Activated CD8-positive, alpha-beta memory T cell treated with anti-CD3 and anti-CD28 coated beads for 24 hours (primary cell): ENCODE measurements at regions not wholly inside any gene's neighbourhood (a gene's known extent, or its start where the extent isn't known, plus 50 kb on each side); places are given as distances from the start of the nearest gene placed in this dataset.

ENCODE experiments used
- DNase-seq: peaks from one replicate; pipeline ENCODE4 v3.0.0-alpha.2; 2020

DNA sequence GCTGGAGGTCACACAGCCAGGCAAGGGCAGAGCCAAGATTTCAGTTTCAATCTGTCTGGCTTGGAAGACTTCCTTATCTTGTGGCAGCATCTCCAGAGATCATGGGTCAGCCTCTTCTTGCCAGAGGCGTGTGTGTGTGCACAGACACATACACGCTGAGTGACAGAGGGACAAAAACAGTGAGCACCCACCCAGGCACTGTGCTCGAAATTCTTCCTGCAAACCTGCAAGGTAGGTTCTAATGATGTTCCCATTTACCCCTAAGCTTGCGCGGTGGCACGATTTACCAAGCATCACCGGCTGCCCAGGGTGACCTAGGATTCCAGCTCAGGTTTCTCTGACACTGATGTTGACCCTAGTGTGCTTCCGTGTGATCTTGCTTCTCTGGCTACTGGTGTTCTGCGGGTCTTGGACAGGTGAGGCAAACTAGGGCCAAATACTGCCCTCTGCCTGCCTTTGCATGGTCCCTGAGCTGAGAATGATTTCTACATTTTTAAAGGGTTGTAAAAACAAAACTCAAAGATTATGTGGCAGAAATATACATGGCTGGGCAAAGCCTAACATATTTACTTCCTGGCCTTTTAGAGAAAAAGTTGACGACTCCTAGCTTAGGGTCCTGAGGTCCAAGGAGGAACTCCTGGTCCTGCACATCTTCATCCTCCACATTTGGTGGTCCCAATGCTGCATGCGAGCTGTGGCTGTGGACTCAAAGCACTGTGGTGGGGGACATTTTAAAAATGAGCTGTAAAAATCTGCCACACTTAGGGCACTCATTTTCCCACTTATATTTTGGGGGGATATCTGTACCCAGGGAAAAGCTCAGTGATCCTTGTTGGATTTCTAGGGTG, 268.5 kb downstream of the RPS24 start:
- peak; percentile 51 for DNase-seq

DNA sequence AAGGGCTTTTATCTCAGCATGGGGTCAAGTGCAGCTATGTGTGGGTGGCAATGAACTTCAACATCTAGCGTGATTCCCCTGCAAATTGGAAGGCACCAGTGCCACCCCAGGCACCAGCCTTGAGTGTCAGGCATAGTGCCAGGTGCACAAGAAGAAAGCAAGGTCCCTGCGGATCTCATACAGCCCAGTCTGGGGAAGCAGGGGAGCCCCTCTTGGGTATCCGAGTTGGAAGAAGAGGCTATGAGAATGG, 269.0 kb downstream of the RPS24 start:
- DNase-seq: no peak

DNA sequence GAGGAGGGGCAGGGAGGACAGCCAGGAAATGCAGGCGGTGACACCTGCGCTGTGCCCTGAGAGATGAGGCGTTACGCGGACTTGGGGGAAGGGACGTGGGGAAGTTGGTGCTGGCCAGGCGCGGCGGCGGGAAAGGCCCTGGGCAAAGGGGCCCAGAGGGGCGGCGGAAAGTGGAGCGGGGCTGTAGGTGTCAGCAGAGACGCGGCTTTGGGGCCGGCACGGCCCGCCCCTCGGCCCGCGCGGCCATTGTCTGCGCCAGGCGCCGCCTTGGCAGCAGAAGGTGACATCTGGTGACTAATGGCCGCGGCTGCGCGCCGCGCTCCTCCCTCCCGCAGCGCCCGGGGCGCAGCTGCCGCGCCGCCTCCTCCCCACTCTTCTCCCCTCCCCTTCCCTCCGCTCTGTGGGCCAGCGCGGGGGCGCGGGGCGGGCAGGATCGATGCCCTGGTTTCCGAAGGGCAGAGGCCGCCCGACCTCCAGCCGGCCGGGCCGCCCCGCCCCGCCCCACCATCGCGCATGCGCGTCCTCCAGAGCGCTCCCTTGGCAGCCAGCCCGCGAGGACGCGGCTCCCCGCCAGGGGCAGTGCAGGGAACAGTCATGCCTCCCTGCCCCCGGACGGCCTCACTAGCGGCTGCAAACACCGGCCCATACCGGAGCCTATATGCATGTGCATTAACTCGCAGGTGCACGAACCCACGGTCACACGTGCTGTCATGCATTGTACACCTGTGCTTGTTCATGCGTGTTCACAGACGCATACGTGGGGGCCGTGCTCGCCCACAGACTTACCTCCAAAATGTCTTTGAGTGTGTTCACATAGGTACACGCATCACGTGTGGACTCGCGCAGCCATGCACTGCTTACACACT, 269.6 kb downstream of the RPS24 start:
- DNase-seq: peak; percentile 99

DNA sequence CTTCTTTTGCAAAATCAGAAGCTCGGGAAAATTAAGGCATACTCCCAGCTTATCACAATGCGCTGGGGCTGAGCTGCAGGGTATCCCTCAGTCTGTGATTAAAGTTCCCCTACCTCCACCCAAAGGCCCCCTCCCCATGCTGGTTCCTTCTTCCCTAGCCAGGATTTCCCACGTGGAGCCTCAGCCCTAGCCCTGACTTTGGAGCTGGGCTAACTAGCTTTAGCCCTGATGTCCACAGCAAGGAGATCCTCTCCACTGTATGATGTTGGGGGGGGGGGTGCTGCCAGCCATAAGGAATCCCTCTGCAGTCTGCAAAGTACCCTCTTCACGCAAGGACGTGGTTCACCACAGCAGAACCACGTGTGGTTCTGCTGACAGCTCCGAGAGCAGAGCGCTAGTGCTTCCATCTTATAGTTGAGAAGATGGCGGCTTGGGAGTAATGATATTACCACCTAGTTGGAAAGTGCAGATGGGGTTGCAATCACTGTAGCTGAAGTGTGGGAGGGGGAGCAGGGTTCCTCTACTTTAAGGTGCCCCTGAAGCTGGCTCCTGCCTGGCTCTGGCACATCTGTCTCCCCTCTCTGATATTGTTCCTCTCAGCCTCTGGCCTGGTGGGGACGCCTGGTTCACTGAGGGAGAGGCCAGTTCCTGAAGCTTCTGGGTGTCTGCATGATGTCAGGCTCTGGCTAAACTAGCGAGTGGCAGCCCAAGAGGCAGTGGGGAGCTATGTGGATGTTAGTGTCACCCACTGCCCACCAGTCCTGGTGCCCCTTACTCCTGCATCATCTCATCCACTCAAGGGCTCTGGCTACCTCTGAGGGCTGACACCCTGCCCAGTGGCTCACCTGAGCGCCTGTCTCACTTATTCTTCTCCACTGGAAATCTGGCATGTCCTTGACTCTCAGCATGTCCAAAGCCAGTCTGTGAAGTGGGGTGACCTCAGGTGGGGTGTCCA, 270.7 kb downstream of the RPS24 start:
- peak; percentile 54 for DNase-seq

GRCh38 chr10:78305311-78305710, 271.6 kb downstream of the RPS24 start:
- peak; percentile 35 for DNase-seq

- DNase-seq: peak; percentile 45
Measured at GRCh38 chr10:78306358-78306757, 272.7 kb downstream of the RPS24 start.

GRCh38 chr10:78307576-78307975, 273.9 kb downstream of the RPS24 start:
- DNase-seq: peak; percentile 21

- DNase-seq: peak; percentile 4
Measured at GRCh38 chr10:78309536-78310237, 276.0 kb downstream of the RPS24 start.

GRCh38 chr10:78310481-78311080, 276.9 kb downstream of the RPS24 start:
- peak; percentile 32 for DNase-seq

- DNase-seq: peak; percentile 28
Measured at GRCh38 chr10:78312197-78313047, 278.8 kb downstream of the RPS24 start.

DNA sequence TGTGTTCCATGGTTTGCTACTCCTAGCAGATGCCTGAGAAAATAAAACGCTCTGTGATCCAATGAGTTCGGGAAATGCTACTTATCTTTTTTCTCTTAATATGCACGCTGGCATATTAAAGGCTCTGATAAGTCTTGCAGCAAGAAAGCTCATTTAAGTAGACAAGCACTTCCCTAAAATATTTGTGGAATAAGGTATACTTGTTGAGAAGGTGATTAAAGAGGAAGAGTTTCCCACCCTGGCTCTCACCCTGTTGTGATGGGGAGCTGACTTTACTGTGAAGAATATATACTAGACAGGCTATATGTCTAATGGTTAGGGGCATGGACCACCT, 279.4 kb downstream of the RPS24 start:
- no peak for DNase-seq

- DNase-seq: peak; percentile 19
Measured at GRCh38 chr10:78313636-78314035, 280.0 kb downstream of the RPS24 start.

DNA sequence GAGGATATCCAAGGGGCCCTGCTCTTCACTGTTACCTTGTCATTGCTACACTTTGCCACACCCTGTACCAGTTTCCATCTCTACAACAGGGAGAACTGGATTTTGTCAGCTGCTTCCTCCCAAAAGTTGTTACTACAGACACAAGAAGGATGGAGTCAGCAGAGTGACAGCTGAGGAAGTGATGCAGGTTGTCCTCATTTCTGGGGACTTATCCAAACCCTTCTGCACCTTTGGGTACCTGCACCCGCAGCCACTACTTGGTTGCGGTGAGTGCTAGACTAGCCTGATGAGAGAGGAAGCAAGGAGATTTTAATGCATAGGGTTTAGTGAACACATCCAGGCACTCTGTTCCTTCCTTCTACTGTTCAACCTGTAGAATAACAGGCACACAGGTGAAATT, 281.0 kb downstream of the RPS24 start:
- DNase-seq: peak; percentile 17

GRCh38 chr10:78316451-78316931, 282.8 kb downstream of the RPS24 start:
- peak; percentile 11 for DNase-seq

- DNase-seq: peak; percentile 19
Measured at GRCh38 chr10:78318305-78318704, 284.6 kb downstream of the RPS24 start.

GRCh38 chr10:78319371-78319770, 285.7 kb downstream of the RPS24 start:
- DNase-seq: peak; percentile 43

- DNase-seq: peak; percentile 30
Measured at GRCh38 chr10:78319841-78320240, 286.2 kb downstream of the RPS24 start.

- peak; percentile 52 for DNase-seq
Measured at GRCh38 chr10:78320506-78320905, 286.8 kb downstream of the RPS24 start.

GRCh38 chr10:78321000-78321399, 287.3 kb downstream of the RPS24 start:
- peak; percentile 43 for DNase-seq

GRCh38 chr10:78321500-78321899, 287.8 kb downstream of the RPS24 start:
- DNase-seq: peak; percentile 37

GRCh38 chr10:78326372-78326771, 292.7 kb downstream of the RPS24 start:
- DNase-seq: no peak
